CD4-positive, alpha-beta T cell (primary cell): ENCODE measurements at regions not wholly inside any gene's neighbourhood (a gene's known extent, or its start where the extent isn't known, plus 50 kb on each side); places are given as distances from the start of the nearest gene placed in this dataset.

ENCODE experiments used
- ATAC-seq: fragments of 200-7000 bp; cut with Tn5 transposase; one replicate; pipeline ENCODE4 v1.10.0; 2022; ENCODE audit warnings: mild to moderate bottlenecking; ENCODE audit not compliant: poor library complexity
- CTCF ChIA-PET: fragments of 350-600 bp; sonication (Branson Sonifier 250); formaldehyde crosslinking; loops from one replicate; lab custom pipeline; 2021; ENCODE audit warnings: antibody characterized with exemption, inconsistent platforms; lab: Charles Lee
- POLR2A ChIA-PET: fragments of 350-600 bp; sonication (Branson Sonifier 250); formaldehyde crosslinking; loops from one replicate; lab custom pipeline; 2021; ENCODE audit warnings: antibody characterized with exemption, inconsistent platforms; lab: Charles Lee
- DNase-seq, 14 experiments: peaks; one replicate each; pipeline ENCODE4 v3.0.0-alpha.2; 2013 to 2020; ENCODE audit warnings: mixed read lengths in 2 of 14
- H3K27ac ChIP-seq, 2 donors: one replicate each; pipeline versions ENCODE4 v1.5.1 to v1.7.0; 2013; ENCODE audit warnings: low read length in 2 of 2, low read depth in 1 of 2, mild to moderate bottlenecking in 1 of 2
- H3K27me3 ChIP-seq, 2 experiments: 1 replicate in 1 of 2; 2 replicates in 1 of 2; pipeline versions ENCODE4 v1.6.1 to v1.7.0; 2013; ENCODE audit warnings: low read length in 2 of 2, control low read depth in 1 of 2, mild to moderate bottlenecking in 1 of 2, moderate library complexity in 1 of 2; ENCODE audit not compliant: insufficient read depth in 2 of 2, control insufficient read depth in 1 of 2
- H3K36me3 ChIP-seq: one replicate; pipeline ENCODE4 v1.6.1; 2013; ENCODE audit warnings: low read length, control low read depth; ENCODE audit not compliant: insufficient read depth
- H3K4me1 ChIP-seq: one replicate; pipeline ENCODE4 v1.6.1; 2013; ENCODE audit warnings: low read length, control low read depth; ENCODE audit not compliant: insufficient read depth
- H3K4me3 ChIP-seq: one replicate; pipeline ENCODE4 v1.5.1; 2013; ENCODE audit warnings: mild to moderate bottlenecking, low read length, moderate library complexity
- H3K9me3 ChIP-seq, 2 experiments: 1 replicate in 1 of 2; 2 replicates in 1 of 2; pipeline versions ENCODE4 v1.6.1 to v1.7.0; 2013; ENCODE audit warnings: low read length in 2 of 2, mild to moderate bottlenecking in 2 of 2, control low read depth in 1 of 2, moderate library complexity in 1 of 2; ENCODE audit not compliant: control insufficient read depth in 1 of 2, insufficient read depth in 1 of 2
- H3K27ac Mint-ChIP-seq: one replicate; pipeline ENCODE4 v1.8.0; 2020; ENCODE audit warnings: mixed read lengths
- H3K27me3 Mint-ChIP-seq: one replicate; pipeline ENCODE4 v1.8.0; 2021; ENCODE audit warnings: mixed read lengths
- H3K36me3 Mint-ChIP-seq: one replicate; pipeline ENCODE4 v1.8.0; 2021; ENCODE audit warnings: low read depth, mixed read lengths
- H3K4me1 Mint-ChIP-seq: one replicate; pipeline ENCODE4 v1.8.0; 2021; ENCODE audit warnings: low read depth, mixed read lengths
- H3K4me3 Mint-ChIP-seq: one replicate; pipeline ENCODE4 v1.8.0; 2020; ENCODE audit warnings: mild to moderate bottlenecking, mixed read lengths
- H3K9me3 Mint-ChIP-seq: one replicate; pipeline ENCODE4 v1.8.0; 2020; ENCODE audit warnings: mixed read lengths
- intact Hi-C, 2 experiments: fragments of 100-400 bp; cut with DNase I in 1 of 2; cut with micrococcal nuclease in 1 of 2; formaldehyde crosslinking; loops; one replicate each; pipeline versions ENCODE4 v1.15.1 to v1.9.0; 2023 to 2025; cut with DNase I, micrococcal nuclease
- TF ChIP-seq, protein P1 (sequence below): fragments of 200-600 bp; IDR thresholded peaks from one replicate; pipeline ENCODE4 v1.8.0; 2022; ENCODE audit warnings: antibody characterized with exemption, mild to moderate bottlenecking

GRCh38 chr4:184568770-184569169 is 80.5 kb downstream of the CASP3 start:
- ATAC-seq = no peak
- POLR2A ChIA-PET = interaction anchor here (1.5 kb wide), 1 partner anchor 32 kb away, joined by 3 read pairs; no protein-coding TSS in a partner anchor

GRCh38 chr4:184563621-184564020 is 85.6 kb downstream of the CASP3 start:
- Mint-ChIP-seq H3K4me3 (no peak overlapping the region), H3K36me3 (no peaks in the 10 kb centered on the region), H3K27ac (no peak overlapping the region), H3K27me3 (no peaks in the 10 kb centered on the region), H3K4me1 (no peaks in the 10 kb centered on the region), H3K9me3 (no peaks in the 10 kb centered on the region)
- DNase-seq = no peak
- ChIA-PET CTCF (no interaction called here), POLR2A (no interaction called here)
- no peaks in the 10 kb centered on the region for H3K27me3 ChIP-seq
- no peaks in the 10 kb centered on the region for H3K36me3 ChIP-seq
- H3K4me3 ChIP-seq = no peak overlapping the region
- no peaks in the 10 kb centered on the region for H3K9me3 ChIP-seq
- H3K4me1 ChIP-seq = no peaks in the 10 kb centered on the region
- TF ChIP-seq, protein P1, sequence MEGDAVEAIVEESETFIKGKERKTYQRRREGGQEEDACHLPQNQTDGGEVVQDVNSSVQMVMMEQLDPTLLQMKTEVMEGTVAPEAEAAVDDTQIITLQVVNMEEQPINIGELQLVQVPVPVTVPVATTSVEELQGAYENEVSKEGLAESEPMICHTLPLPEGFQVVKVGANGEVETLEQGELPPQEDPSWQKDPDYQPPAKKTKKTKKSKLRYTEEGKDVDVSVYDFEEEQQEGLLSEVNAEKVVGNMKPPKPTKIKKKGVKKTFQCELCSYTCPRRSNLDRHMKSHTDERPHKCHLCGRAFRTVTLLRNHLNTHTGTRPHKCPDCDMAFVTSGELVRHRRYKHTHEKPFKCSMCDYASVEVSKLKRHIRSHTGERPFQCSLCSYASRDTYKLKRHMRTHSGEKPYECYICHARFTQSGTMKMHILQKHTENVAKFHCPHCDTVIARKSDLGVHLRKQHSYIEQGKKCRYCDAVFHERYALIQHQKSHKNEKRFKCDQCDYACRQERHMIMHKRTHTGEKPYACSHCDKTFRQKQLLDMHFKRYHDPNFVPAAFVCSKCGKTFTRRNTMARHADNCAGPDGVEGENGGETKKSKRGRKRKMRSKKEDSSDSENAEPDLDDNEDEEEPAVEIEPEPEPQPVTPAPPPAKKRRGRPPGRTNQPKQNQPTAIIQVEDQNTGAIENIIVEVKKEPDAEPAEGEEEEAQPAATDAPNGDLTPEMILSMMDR = no peak
- no peak overlapping the region for H3K27ac ChIP-seq
- intact Hi-C loops = no loop called here
- no peak for ATAC-seq

More at GRCh38 chr4:184568770-184569169, 80.5 kb downstream of the CASP3 start:
- Histone ChIP-seq H3K4me1 (no peaks in the 10 kb centered on the region), H3K4me3 (no peak overlapping the region), H3K9me3 (no peaks in the 10 kb centered on the region), H3K27me3 (no peaks in the 10 kb centered on the region), H3K27ac (no peak overlapping the region), H3K36me3 (no peaks in the 10 kb centered on the region)
- no peaks in the 10 kb centered on the region for H3K27me3 Mint-ChIP-seq
- H3K4me3 Mint-ChIP-seq = no peak overlapping the region
- H3K27ac Mint-ChIP-seq = no peak overlapping the region
- intact Hi-C loops = no loop called here
- H3K9me3 Mint-ChIP-seq = peaks cover 2% of the 10 kb centered on the region
- CTCF ChIA-PET = no interaction called here
- no peaks in the 10 kb centered on the region for H3K36me3 Mint-ChIP-seq
- peaks cover 3% of the 10 kb centered on the region for H3K4me1 Mint-ChIP-seq
- DNase-seq = no peak
- TF ChIP-seq, protein P1 = no peak

GRCh38 chr4:184558996-184559395 is 84.6 kb upstream of the IRF2 start:
- no peaks in the 10 kb centered on the region for H3K4me1 ChIP-seq
- ChIA-PET CTCF (no interaction called here), POLR2A (no interaction called here)
- intact Hi-C loops = no loop called here
- no peaks in the 10 kb centered on the region for H3K36me3 ChIP-seq
- H3K27me3 ChIP-seq = no peaks in the 10 kb centered on the region
- no peak overlapping the region for H3K4me3 Mint-ChIP-seq
- no peaks in the 10 kb centered on the region for H3K4me1 Mint-ChIP-seq
- H3K9me3 ChIP-seq = no peaks in the 10 kb centered on the region
- H3K9me3 Mint-ChIP-seq = no peaks in the 10 kb centered on the region
- H3K27ac Mint-ChIP-seq = no peak overlapping the region
- H3K27ac ChIP-seq = no peak overlapping the region
- ATAC-seq = no peak
- no peak overlapping the region for H3K4me3 ChIP-seq
- no peaks in the 10 kb centered on the region for H3K27me3 Mint-ChIP-seq
- TF ChIP-seq, protein P1 = no peak
- DNase-seq = no peak
- no peaks in the 10 kb centered on the region for H3K36me3 Mint-ChIP-seq
